ENCODE measurements at regions not wholly inside any gene's neighbourhood (a gene's known extent, or its start where the extent isn't known, plus 50 kb on each side); places are given as distances from the start of the nearest gene placed in this dataset.

DNA sequence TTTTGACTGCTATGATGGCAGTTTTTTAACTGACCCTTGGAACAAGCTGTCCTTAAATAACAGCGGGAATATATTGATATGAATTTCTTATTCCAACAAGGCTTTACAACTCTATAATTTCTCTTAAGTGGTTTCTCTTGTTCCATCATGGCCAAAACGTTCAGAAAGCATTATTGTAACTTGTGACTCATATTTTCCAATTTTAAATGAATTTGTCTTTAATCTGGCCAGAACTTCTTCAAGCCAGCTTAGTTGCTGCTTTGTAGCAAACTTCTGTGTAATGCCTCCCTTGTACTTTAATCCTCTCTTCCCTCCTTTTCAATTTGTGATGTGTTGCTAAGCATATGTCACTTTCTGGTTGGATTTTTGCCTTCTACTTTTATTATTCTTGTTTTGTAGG, 271.9 kb downstream of the KIF20B start:
- no peak for TF ChIP-seq POLR2A (IDR thresholded peaks at IDR 0.05)
- TF ChIP-seq, protein P1, sequence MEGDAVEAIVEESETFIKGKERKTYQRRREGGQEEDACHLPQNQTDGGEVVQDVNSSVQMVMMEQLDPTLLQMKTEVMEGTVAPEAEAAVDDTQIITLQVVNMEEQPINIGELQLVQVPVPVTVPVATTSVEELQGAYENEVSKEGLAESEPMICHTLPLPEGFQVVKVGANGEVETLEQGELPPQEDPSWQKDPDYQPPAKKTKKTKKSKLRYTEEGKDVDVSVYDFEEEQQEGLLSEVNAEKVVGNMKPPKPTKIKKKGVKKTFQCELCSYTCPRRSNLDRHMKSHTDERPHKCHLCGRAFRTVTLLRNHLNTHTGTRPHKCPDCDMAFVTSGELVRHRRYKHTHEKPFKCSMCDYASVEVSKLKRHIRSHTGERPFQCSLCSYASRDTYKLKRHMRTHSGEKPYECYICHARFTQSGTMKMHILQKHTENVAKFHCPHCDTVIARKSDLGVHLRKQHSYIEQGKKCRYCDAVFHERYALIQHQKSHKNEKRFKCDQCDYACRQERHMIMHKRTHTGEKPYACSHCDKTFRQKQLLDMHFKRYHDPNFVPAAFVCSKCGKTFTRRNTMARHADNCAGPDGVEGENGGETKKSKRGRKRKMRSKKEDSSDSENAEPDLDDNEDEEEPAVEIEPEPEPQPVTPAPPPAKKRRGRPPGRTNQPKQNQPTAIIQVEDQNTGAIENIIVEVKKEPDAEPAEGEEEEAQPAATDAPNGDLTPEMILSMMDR (IDR thresholded peaks at IDR 0.05), result no peak

Data from body of pancreas (tissue), 4 donors.